HG02623 (cell line): ENCODE measurements at regions not wholly inside any gene's neighbourhood (a gene's known extent, or its start where the extent isn't known, plus 50 kb on each side); places are given as distances from the start of the nearest gene placed in this dataset.

Experiments
- ATAC-seq: cut with Tn5 transposase; IDR thresholded peaks from one replicate; pipeline ENCODE4 v1.9.1; 2021; ENCODE audit warnings: moderate library complexity; ENCODE audit not compliant: unreplicated experiment

DNA sequence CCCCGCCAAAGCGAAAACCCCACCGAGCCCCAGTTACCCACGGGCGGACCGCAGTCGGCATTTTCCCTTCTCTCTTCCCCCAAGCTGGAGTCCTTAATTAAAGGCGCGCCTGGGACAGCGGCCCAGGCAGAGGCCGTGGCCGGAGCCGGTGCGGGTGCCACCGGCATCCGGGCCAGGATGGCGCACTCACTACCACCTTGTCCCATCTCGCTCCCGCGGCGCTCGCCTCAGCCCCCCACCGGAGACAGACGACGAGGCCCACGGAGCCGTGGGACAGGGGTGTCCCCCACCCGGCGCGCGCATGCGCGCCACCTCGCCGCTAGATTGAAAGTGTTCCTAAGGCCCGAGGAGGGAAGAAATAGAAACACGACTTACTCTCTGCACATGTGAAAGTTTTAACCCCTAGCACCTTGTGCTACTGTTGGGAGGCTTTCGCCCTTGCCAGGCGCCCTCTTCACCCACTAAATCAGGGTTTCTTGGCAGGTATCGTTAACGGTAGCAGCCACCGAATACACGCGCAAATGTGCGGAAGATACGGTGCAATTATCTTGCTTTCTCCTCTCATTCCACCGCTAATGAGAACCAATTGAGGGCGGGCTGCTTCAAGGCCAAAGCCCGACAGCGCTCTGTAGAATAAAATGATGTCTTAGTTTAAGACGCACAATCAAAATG, 64.3 kb upstream of the CCDC160 start:
- ATAC-seq = peak; percentile 37

DNA sequence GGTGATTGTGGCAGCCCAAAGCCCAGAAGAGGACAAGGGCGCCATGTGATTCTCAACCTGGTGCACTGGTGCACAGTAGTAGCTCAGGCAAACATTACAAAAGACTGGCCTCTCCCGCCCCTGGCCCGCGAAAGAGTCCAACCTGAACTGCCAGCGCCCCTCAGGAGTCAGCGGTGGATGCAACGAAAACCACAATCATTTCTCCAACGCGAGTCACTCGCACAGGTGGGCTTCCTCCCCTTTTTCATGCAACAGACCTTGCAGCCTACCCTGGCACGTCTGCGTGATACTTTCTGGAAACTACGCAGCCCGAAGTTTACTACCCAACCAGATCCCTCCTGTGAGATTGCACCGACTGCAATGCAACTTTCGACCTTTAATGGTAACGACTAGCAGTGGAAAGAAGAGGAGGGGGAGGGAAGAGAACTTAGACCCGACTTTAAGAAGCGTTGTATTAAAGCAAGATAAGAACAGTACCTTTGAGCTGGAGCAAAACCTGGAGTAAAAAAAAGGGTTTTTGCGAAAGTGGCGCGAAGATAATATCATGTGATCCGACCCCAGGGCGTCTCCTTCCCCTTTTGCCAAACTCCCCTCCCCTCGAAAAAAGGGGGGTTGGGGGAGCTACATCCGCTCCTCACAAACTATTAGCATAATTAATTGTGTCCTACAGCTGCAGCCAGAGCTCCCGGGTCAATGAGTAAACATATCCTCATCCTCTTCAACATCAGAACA, 63.3 kb upstream of the CCDC160 start:
- no peak for ATAC-seq

DNA sequence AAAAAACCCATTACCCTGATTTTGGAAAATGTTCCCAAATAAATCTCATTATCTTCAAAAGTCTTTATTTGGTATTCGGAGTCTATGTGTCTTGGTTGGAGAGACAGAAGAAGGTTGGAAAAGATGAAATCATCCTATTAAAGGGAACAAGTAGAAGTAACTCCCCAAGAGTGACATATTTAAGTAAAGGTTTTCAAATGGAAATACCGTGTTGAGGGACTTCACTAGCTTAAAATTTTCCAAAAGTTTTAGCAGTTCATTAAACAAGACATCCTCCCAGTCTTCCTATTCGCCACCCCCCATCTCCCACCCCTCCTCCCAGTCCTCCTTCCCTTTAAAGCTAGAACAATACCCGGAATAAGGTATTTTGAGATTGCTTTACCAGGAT, 62.7 kb upstream of the CCDC160 start:
- no peak for ATAC-seq

DNA sequence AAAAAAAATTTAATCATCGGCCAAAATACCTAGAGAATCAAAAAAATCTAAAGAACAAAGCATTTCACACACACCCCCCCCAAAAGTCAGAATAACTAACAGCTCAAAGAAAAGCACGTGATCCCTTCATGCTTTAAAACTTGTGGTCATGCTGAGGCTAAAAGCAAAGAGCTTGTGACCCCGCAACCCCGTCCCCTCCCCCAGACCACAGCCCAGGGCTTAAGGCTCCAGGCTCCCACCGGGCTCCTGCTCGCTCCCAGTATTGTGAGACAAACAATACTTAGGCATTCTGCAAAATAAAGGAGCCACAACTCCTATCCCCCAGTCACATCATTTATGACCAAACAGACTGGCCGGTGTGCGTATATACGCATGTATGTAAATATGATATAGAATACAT, 62.1 kb upstream of the CCDC160 start:
- ATAC-seq = no peak

DNA sequence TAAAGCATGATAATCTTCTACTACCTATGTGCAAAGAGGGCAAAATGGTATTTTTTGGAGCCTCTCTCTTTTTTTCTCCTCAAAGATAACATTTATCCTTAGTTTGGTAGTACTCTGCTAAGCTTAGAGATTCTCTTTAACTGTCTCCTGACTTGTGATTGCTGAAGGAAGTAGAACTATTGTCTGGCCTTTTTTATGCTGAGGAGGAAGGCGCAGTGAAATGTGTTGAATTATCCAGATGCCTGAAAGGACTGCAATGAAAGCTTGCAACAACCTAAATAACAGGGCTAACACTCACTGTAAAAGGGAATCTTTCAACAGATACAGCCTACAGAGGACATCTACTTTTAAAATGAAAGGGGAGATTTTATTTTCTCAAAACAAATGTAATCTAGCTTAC, 59.5 kb upstream of the CCDC160 start:
- ATAC-seq = no peak

DNA sequence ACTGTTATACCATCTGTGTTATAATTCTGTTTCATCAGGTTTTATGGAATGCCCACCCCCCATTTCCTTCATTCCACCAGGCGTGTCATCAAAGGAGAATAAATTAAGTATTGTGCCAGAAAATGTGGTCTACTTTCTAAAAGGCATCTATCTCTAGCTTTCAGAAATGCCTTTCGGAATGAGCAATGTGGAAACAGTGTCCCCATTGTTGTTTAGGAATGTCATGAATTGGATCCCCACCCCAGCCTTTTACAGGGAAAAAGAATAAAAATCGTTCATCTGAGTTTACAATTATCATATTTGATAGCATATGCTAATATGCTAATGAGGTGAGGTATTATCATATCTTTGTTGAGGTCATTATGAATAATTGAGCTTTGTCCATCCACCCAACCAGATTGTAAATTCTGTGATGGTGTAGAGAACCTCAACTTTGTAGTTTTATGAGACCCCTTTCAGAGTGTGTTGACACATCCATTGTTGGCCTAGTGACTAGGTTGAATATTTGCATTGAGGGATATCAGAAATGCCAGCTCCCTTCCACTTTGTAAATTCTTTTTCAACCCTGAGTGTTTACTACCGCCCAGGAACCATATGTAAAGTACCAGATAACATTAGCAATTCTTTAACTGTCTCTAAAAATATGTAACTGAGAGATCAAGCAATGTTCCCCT, 56.2 kb upstream of the CCDC160 start:
- ATAC-seq = no peak

DNA sequence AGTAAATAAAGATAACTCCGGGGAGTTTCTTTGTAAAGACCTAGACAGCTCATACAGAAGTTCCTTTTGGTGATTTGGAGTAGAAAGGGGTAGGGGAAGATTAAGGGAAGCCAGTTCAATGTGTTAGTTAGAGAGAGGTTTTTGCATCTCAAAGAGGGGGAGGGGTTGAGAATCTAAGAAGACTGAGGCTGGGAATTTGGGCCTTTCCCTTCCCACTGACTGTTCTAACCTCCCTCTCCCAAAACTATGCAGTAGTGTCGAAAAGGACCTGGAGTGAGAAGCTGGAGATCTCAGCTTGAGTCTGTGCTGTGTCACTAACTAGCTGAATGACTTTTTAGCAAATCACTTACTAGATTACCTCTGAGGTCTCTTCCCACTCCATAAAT, 55.7 kb upstream of the CCDC160 start:
- no peak for ATAC-seq

DNA sequence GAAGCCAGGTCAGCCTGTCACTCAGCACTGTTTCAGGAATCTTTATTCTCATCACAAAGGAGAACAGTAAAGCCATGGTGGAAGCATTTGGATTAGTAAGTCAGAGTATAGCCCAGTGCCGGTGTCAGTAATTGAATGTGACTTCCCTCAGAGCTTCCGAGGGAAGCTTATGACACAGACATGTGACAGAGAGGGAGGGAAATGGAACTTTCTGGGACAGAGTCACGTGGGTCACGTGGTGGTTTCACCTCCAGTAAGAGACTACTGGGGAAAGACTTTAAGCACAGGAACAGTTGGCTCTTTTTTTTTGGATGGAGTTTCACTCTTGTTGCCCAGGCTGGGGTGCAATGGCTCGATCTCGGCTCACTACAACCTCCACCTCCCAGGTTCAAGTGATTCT, 53.3 kb upstream of the CCDC160 start:
- no peak for ATAC-seq

DNA sequence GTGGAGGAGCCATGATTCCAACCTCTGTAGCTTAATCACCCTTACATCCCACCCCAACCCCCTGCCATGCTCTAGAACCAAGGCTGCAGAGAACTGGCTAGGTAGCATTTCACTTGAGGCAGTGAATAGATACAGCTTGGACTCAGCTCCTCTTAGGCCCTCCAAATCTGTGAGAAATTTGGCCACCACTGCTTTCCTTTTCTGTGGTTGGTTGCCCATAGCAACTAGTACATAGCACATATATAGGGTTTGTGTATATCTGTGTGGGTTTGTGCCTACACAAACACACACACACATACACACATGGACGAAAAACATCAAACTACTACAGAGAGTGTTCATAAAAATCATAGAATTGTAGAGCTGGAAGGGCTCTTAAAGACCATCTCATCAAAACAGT, 52.0 kb upstream of the CCDC160 start:
- no peak for ATAC-seq

DNA sequence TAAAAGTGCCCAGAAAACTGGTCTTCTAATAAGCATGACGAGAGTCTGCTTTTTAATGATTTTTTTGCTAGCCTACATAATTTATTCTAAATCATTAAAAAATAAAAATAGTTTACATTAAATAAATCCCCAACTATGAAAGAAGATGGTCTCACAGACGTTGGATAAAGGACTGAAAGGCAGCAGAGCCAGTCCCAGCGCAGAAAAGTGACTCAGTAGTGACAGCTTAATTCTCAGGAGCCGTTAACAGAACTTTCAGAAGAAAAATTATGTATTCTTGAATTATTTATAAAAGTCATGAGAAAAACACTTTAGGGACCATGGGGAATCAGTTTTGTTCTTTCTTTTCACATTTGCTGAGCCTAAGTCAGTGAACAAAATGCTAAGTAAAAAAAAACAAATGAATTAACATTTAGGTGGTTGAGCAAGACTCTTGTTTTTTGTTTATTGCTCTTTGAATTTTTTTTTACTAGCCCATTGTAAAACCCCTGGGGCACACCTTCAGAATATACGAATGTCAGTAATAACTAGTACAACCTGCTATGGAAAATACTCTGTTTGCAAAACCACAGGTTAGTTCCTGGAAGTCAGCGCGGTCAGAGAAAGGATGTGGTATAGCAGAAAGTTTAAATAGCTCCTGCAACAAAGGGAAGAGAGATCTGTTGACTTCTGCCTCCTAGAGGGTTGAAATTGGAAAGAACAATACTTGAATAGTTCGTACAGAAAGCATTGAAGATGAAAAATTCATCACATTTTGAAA, 50.4 kb upstream of the CCDC160 start:
- peak; percentile 91 for ATAC-seq
